Right lobe of liver (tissue), 6 donors: ENCODE measurements at regions not wholly inside any gene's neighbourhood (a gene's known extent, or its start where the extent isn't known, plus 50 kb on each side); places are given as distances from the start of the nearest gene placed in this dataset.

Experiments
- ATAC-seq, 4 donors: fragments of 200-7000 bp; cut with Tn5 transposase; one replicate each; pipeline ENCODE4 v1.9.1; 2020; ENCODE audit warnings: mild to moderate bottlenecking in 4 of 4, moderate library complexity in 4 of 4
- DNase-seq, 3 donors: peaks; one replicate each; pipeline ENCODE4 v3.0.0-alpha.2; 2020
- H3K27ac ChIP-seq, 3 donors: fragments of 200-600 bp; one replicate each; pipeline ENCODE4 v1.8.0; 2022
- H3K27me3 ChIP-seq, 2 donors: fragments of 200-600 bp; one replicate each; pipeline ENCODE4 v1.8.0; 2022
- H3K36me3 ChIP-seq, 4 donors: fragments of 200-600 bp; sonication (generic) in 1 of 4; one replicate each; pipeline versions ENCODE4 v1.5.1 to v1.8.0; 2017 to 2022; ENCODE audit warnings: control low read depth in 1 of 4
- H3K4me1 ChIP-seq, 4 donors: fragments of 200-600 bp; sonication (generic) in 1 of 4; one replicate each; pipeline versions ENCODE4 v1.5.1 to v1.8.0; 2017 to 2022; ENCODE audit warnings: control low read depth in 1 of 4
- H3K4me3 ChIP-seq, 3 donors: fragments of 200-600 bp; one replicate each; pipeline ENCODE4 v1.8.0; 2022
- H3K9me3 ChIP-seq, 4 donors: fragments of 200-600 bp; sonication (generic) in 1 of 4; one replicate each; pipeline versions ENCODE4 v1.5.1 to v1.8.0; 2017 to 2022; ENCODE audit warnings: control low read depth in 1 of 4
- CTCF ChIP-seq, 4 donors: fragments of 200-600 bp in 3 of 4; fragments of 450-650 bp in 1 of 4; IDR thresholded peaks; one replicate each; pipeline versions ENCODE4 v1.5.1 to v1.8.0; 2016 to 2022; ENCODE audit warnings: antibody characterized with exemption in 4 of 4, mild to moderate bottlenecking in 2 of 4
- POLR2A ChIP-seq: fragments of 450-650 bp; IDR thresholded peaks from one replicate; pipeline ENCODE4 v1.6.1; 2017; ENCODE audit warnings: antibody characterized with exemption, mild to moderate bottlenecking
- WGBS: methylation state at CpG from one replicate; pipeline ENCODE4 v1.1.6; 2018; ENCODE audit warnings: low coverage, low lambda C conversion rate; ENCODE audit not compliant: insufficient coverage; ENCODE audit errors: missing lambda C conversion rate; 5-methylcytosine and 5-hydroxymethylcytosine counted together
- intact Hi-C, 2 donors: fragments of 100-400 bp; cut with DNase I; formaldehyde crosslinking; loops; one replicate each; pipeline versions ENCODE4 v1.11.2 to v1.14.1; 2022
- donor health status: DM: no; HTN: yes; CAD: no.
- donor health status: DM: no; HTN: no; CAD: no.
- donor health status: DM: no; HTN: no; CAD: no.
- donor health status: DM: no; HTN: yes; CAD: no.
- donor health status: DM: no; HTN: yes; CAD: no.

- peak; percentile 87 to 96 (median 94) for ATAC-seq
- intact Hi-C loops: loop anchor here in 1 of 2 donors (10.0 kb wide), 1 partner anchor 240 kb away; no protein-coding TSS in a partner anchor
- WGBS: 0% methylated on average over 3 of the region's 3 CpGs
These were observed 105.9 kb upstream of the C21orf91 start for GRCh38 chr21:17925000-17925610.

GRCh38 chr21:17921579-17922530, 102.7 kb upstream of the C21orf91 start:
- no peaks in the 10 kb centered on the region for H3K36me3 ChIP-seq
- TF ChIP-seq POLR2A (no peak), CTCF (IDR thresholded peaks at IDR 0.05) (no peak)
- no peaks in the 10 kb centered on the region for H3K4me1 ChIP-seq
- no peak overlapping the region for H3K27ac ChIP-seq
- no peaks in the 10 kb centered on the region for H3K27me3 ChIP-seq
- H3K4me3 ChIP-seq: no peak overlapping the region
- 36% methylated on average over 2 of the region's 2 CpGs for WGBS
- ATAC-seq (peak; percentile 35 to 96 (median 70)), DNase-seq (no peak)
- intact Hi-C loops: loop anchor here in 1 of 2 donors (10.0 kb wide), 1 partner anchor 237 kb away; no protein-coding TSS in a partner anchor
- no peaks in the 10 kb centered on the region for H3K9me3 ChIP-seq

More at GRCh38 chr21:17925000-17925610, 105.9 kb upstream of the C21orf91 start:
- H3K36me3 ChIP-seq: no peaks in the 10 kb centered on the region
- no peak overlapping the region for H3K27ac ChIP-seq
- no peak for TF ChIP-seq POLR2A
- peak; percentile 62 to 88 (median 88) for TF ChIP-seq CTCF (IDR thresholded peaks at IDR 0.05)
- H3K4me1 ChIP-seq: no peaks in the 10 kb centered on the region
- no peaks in the 10 kb centered on the region for H3K27me3 ChIP-seq
- peak in 1 of 3 donors; percentile 58 for DNase-seq
- no peak overlapping the region for H3K4me3 ChIP-seq
- no peaks in the 10 kb centered on the region for H3K9me3 ChIP-seq

GRCh38 chr21:17915976-17916375, 96.8 kb upstream of the C21orf91 start:
- ATAC-seq (no peak), DNase-seq (no peak)

GRCh38 chr21:17911628-17912027, 92.5 kb upstream of the C21orf91 start:
- no peak for TF ChIP-seq CTCF (IDR thresholded peaks at IDR 0.05)
- TF ChIP-seq POLR2A: no peak
- intact Hi-C loops: no loop called here
- WGBS: 73% methylated on average over 3 of the region's 3 CpGs

More at GRCh38 chr21:17915976-17916375, 96.8 kb upstream of the C21orf91 start:
- H3K4me3 ChIP-seq: no peak overlapping the region
- intact Hi-C loops: no loop called here
- no peak overlapping the region for H3K27ac ChIP-seq
- no peaks in the 10 kb centered on the region for H3K27me3 ChIP-seq
- no peak for TF ChIP-seq POLR2A
- no peak for TF ChIP-seq CTCF (IDR thresholded peaks at IDR 0.05)
- no peaks in the 10 kb centered on the region for H3K36me3 ChIP-seq
- no peaks in the 10 kb centered on the region for H3K4me1 ChIP-seq
- no peaks in the 10 kb centered on the region for H3K9me3 ChIP-seq
- WGBS: 54% methylated on average over 3 of the region's 3 CpGs

More at GRCh38 chr21:17911628-17912027, 92.5 kb upstream of the C21orf91 start:
- ATAC-seq: no peak
- H3K4me3 ChIP-seq: no peak overlapping the region
- H3K36me3 ChIP-seq: no peaks in the 10 kb centered on the region
- no peak for DNase-seq
- H3K27ac ChIP-seq: no peak overlapping the region
- H3K4me1 ChIP-seq: no peaks in the 10 kb centered on the region
- H3K27me3 ChIP-seq: no peaks in the 10 kb centered on the region
- no peaks in the 10 kb centered on the region for H3K9me3 ChIP-seq
